Breast epithelium (tissue), 4 donors: ENCODE measurements at regions not wholly inside any gene's neighbourhood (a gene's known extent, or its start where the extent isn't known, plus 50 kb on each side); places are given as distances from the start of the nearest gene placed in this dataset.
"Not testable (repeated sequence)": the region's sequence is repeated elsewhere in the genome, so short reads cannot be mapped to it uniquely, and the experiment has no call there.

Source experiments
- DNase-seq, 2 donors: peaks; one replicate each; pipeline ENCODE4 v3.0.0-alpha.2; 2019; ENCODE audit warnings: low spot score in 2 of 2
- H3K27ac ChIP-seq, 2 donors: fragments of 200-600 bp; sonication (generic) in 1 of 2; one replicate each; pipeline ENCODE4 v1.5.1; 2016 to 2019; ENCODE audit warnings: mild to moderate bottlenecking in 1 of 2
- H3K27me3 ChIP-seq, 2 donors: fragments of 200-600 bp; sonication (generic) in 1 of 2; one replicate each; pipeline versions ENCODE4 v1.5.1 to v1.6.0; 2017 to 2019; ENCODE audit warnings: control low read depth in 1 of 2, mild to moderate bottlenecking in 1 of 2
- H3K36me3 ChIP-seq: fragments of 200-600 bp; one replicate; pipeline ENCODE4 v1.5.1; 2019
- H3K4me1 ChIP-seq, 2 donors: fragments of 200-600 bp; sonication (generic); one replicate each; pipeline ENCODE4 v1.5.1; 2016 to 2019; ENCODE audit warnings: control low read depth in 1 of 2
- H3K4me3 ChIP-seq, 3 donors: fragments of 200-600 bp; sonication (generic); 1 replicate in 2 of 3; 2 replicates in 1 of 3; pipeline ENCODE4 v1.5.1; 2016 to 2019; ENCODE audit warnings: mild to moderate bottlenecking in 3 of 3, moderate library complexity in 2 of 3
- H3K9me3 ChIP-seq, 2 donors: fragments of 200-600 bp; sonication (generic) in 1 of 2; one replicate each; pipeline ENCODE4 v1.5.1; 2016 to 2019; ENCODE audit warnings: control low read depth in 1 of 2
- CTCF ChIP-seq, 3 donors: fragments of 450-650 bp; IDR thresholded peaks; one replicate each; pipeline ENCODE4 v1.5.1; 2016 to 2017; ENCODE audit warnings: antibody characterized with exemption in 3 of 3, mild to moderate bottlenecking in 3 of 3, moderate library complexity in 3 of 3
- POLR2A ChIP-seq: fragments of 450-650 bp; IDR thresholded peaks from one replicate; pipeline ENCODE4 v1.6.1; 2016; ENCODE audit warnings: antibody characterized with exemption, mild to moderate bottlenecking, moderate library complexity
- POLR2AphosphoS5 ChIP-seq, 3 donors: sonication (generic); formaldehyde crosslinking; IDR thresholded peaks; one replicate each; pipeline ENCODE4 v1.6.1; 2017; ENCODE audit warnings: antibody characterized with exemption in 3 of 3
- intact Hi-C: fragments of 100-400 bp; cut with DNase I; formaldehyde crosslinking; loops from one replicate; pipeline ENCODE4 v1.15.1; 2023; ENCODE audit warnings: low total_unique reads

GRCh38 chr4:52425751-52426326 lies 233.3 kb downstream of the USP46 start:
- Histone ChIP-seq H3K27ac (no peak overlapping the region), H3K4me1 (no peaks in the 10 kb centered on the region), H3K27me3 (no peaks in the 10 kb centered on the region), H3K36me3 (no peaks in the 10 kb centered on the region), H3K9me3 (no peaks in the 10 kb centered on the region), H3K4me3 (no peak overlapping the region)
- intact Hi-C loops, result no loop called here
- DNase-seq, result no peak
- TF ChIP-seq CTCF (IDR thresholded peaks at IDR 0.05) (no peak), POLR2AphosphoS5 (IDR thresholded peaks at IDR 0.05) (no peak)

GRCh38 chr4:52431410-52431809 lies 227.7 kb downstream of the USP46 start:
- H3K27me3 ChIP-seq, result no peaks in the 10 kb centered on the region
- no peak overlapping the region for H3K4me3 ChIP-seq
- no peaks in the 10 kb centered on the region for H3K36me3 ChIP-seq
- H3K9me3 ChIP-seq, result no peaks in the 10 kb centered on the region
- no peak for TF ChIP-seq CTCF (IDR thresholded peaks at IDR 0.05)
- no peak for TF ChIP-seq POLR2AphosphoS5 (IDR thresholded peaks at IDR 0.05)
- no peak for TF ChIP-seq POLR2A
- H3K27ac ChIP-seq, result no peak overlapping the region
- intact Hi-C loops, result no loop called here
- DNase-seq, result no peak
- no peaks in the 10 kb centered on the region for H3K4me1 ChIP-seq

- no peak overlapping the region for H3K27ac ChIP-seq
- no peaks in the 10 kb centered on the region for H3K27me3 ChIP-seq
- DNase-seq, result no peak
- intact Hi-C loops, result no loop called here
- no peaks in the 10 kb centered on the region for H3K9me3 ChIP-seq
- no peaks in the 10 kb centered on the region for H3K36me3 ChIP-seq
- no peak overlapping the region for H3K4me3 ChIP-seq
- no peaks in the 10 kb centered on the region for H3K4me1 ChIP-seq
- TF ChIP-seq POLR2AphosphoS5 (IDR thresholded peaks at IDR 0.05) (no peak), POLR2A (no peak), CTCF (IDR thresholded peaks at IDR 0.05) (no peak)
Observed at GRCh38 chr4:52431869-52432268, 227.2 kb downstream of the USP46 start.

GRCh38 chr4:52442524-52442923 lies 216.6 kb downstream of the USP46 start:
- H3K27me3 ChIP-seq, H3K9me3 ChIP-seq, DNase-seq, H3K4me3 ChIP-seq, H3K36me3 ChIP-seq, H3K4me1 ChIP-seq, intact Hi-C loops, H3K27ac ChIP-seq: not testable (repeated sequence)

- Histone ChIP-seq H3K4me3 (no peak overlapping the region), H3K27ac (no peak overlapping the region), H3K27me3 (no peaks in the 10 kb centered on the region), H3K4me1 (no peaks in the 10 kb centered on the region), H3K9me3 (no peaks in the 10 kb centered on the region), H3K36me3 (no peaks in the 10 kb centered on the region)
- DNase-seq, result no peak
- TF ChIP-seq POLR2A (no peak), POLR2AphosphoS5 (IDR thresholded peaks at IDR 0.05) (no peak), CTCF (IDR thresholded peaks at IDR 0.05) (no peak)
- intact Hi-C loops, result no loop called here
Observed at GRCh38 chr4:52472444-52472843, 186.7 kb downstream of the USP46 start.
